ENCODE measurements at regions not wholly inside any gene's neighbourhood (a gene's known extent, or its start where the extent isn't known, plus 50 kb on each side); places are given as distances from the start of the nearest gene placed in this dataset.
A peak's percentile ranks its signal among the peaks of the same experiment; 100 is the strongest.

DNA sequence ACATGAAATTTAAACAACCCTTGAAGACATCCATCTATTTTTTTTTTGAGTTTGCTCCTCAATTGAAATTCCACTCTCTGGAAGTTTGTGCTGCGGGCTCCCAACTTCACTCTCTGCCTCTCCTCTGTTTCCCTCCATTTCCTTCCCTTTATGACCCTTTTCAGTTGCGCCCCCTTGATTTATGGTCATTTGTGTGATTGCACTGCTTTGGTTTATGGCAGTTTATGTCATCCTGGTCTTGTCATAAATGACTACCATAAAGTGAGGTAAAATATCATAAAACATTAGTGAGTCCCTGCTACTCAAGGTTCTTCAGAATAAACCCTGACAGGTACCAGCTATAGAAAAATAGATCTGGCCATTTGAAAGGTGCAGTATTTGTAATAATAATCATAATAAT, 348.3 kb upstream of the ZFP64 start:
- WGBS, 2 experiments (ENCODE audit: low coverage in 1 of 2, low lambda C conversion rate in 2 of 2, missing lambda C conversion rate in 2 of 2): 88 to 97% methylated on average over 2 of the region's 2 CpGs
- Histone ChIP-seq H3K9me3 (ENCODE audit: low read depth) (no peaks in the 10 kb centered on the region), H3K4me3 (no peak overlapping the region), H3K4me2 (ENCODE audit: unreplicated experiment) (no peak overlapping the region), H3K27me3 (replicated peaks; ENCODE audit: insufficient read depth) (0 out of 2 replicates have a peak, but pooled peaks cover 17% of the 10 kb centered on the region), H3K36me3 (ENCODE audit: low read depth) (no peaks in the 10 kb centered on the region), H4K20me1 (ENCODE audit: insufficient read depth) (no peaks in the 10 kb centered on the region), H3K9me2 (ENCODE audit: insufficient read depth) (no peaks in the 10 kb centered on the region), H2AFZ (no peak overlapping the region), H3K4me1 (ENCODE audit: insufficient read depth) (no peaks in the 10 kb centered on the region), H3F3A (ENCODE audit: insufficient read depth) (no peaks in the 10 kb centered on the region), H3K79me2 (ENCODE audit: insufficient read depth) (no peaks in the 10 kb centered on the region), H3K27ac (no peak overlapping the region), H3K9ac (no peak overlapping the region)
- in situ Hi-C loops (cut with MboI): no loop called here
- no peak for DNase-seq
- TF ChIP-seq EZH2 (IDR thresholded peaks at IDR 0.05; ENCODE audit: insufficient read depth, poor library complexity, severe bottlenecking) (no peak), EZH2phosphoT487 (IDR thresholded peaks at IDR 0.05; ENCODE audit: insufficient read depth, low read depth) (no peak)

DNA sequence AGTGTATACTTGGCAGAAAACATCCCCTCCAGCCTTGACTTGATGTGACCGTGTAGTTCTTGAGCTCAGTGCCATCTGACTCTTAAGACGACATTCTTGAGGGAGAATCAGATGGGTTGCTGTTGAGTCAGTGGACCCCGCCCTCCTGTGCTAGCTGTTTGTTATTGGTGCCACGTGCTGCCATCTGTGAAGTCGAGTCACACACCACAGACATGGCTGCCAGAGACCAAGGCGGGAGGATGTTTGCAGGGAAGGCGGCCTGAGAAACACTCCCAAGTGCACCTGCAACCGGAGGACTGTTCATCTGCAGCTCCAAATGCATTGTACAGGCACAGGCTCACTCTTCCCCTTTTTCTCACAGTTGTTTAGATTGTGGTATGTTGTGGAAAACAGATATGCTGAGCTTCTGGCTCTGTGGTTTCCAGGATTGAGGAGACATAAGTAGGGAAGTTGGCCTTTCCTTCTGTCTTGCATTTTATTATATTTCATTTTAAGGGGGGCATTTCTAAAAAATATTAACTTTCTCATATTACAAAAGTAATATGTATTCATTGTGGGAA, 345.3 kb upstream of the ZFP64 start:
- TF ChIP-seq EZH2 (IDR thresholded peaks at IDR 0.05; ENCODE audit: insufficient read depth, poor library complexity, severe bottlenecking): no peak
- Histone ChIP-seq H2AFZ (no peak overlapping the region), H3K4me3 (no peak overlapping the region), H3K4me1 (ENCODE audit: insufficient read depth) (no peaks in the 10 kb centered on the region), H3K9ac (no peak overlapping the region), H3K9me3 (ENCODE audit: low read depth) (no peaks in the 10 kb centered on the region), H3F3A (ENCODE audit: insufficient read depth) (no peaks in the 10 kb centered on the region), H4K20me1 (ENCODE audit: insufficient read depth) (no peaks in the 10 kb centered on the region), H3K27me3 (replicated peaks; ENCODE audit: insufficient read depth) (0 out of 2 replicates have a peak, but pooled peaks cover 11% of the 10 kb centered on the region), H3K36me3 (ENCODE audit: low read depth) (no peaks in the 10 kb centered on the region), H3K9me2 (ENCODE audit: insufficient read depth) (no peaks in the 10 kb centered on the region), H3K27ac (no peak overlapping the region), H3K4me2 (ENCODE audit: unreplicated experiment) (no peak overlapping the region), H3K79me2 (ENCODE audit: insufficient read depth) (no peaks in the 10 kb centered on the region)
- in situ Hi-C loops (cut with MboI): no loop called here
- peak; percentile 18 for DNase-seq
- 53 to 57% methylated on average over 8 of the region's 8 CpGs for WGBS, 2 experiments (ENCODE audit: low coverage in 1 of 2, low lambda C conversion rate in 2 of 2, missing lambda C conversion rate in 2 of 2)

DNA sequence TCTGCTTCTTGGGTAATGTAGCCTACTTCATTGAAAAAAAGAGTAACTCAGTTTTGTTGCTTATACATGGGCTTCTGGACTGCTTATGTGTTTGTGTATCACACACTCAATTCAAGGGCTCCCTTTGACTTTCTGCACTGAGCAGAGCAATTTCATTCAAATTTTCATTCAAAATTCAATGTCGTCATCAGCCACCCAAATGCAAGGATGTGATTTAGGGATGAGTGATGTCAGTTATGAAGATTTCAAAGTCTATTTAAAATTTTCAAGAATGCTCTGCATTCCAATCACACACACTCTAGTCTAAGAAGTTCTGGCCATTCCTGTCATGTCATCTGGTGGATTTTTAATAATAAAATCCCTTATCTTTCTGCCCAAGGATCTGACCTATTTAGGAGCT, 344.5 kb upstream of the ZFP64 start:
- no peak overlapping the region for H3K4me3 ChIP-seq
- H4K20me1 ChIP-seq (ENCODE audit: insufficient read depth): no peaks in the 10 kb centered on the region
- in situ Hi-C loops (cut with MboI): no loop called here
- no peak overlapping the region for H3K9ac ChIP-seq
- no peak overlapping the region for H2AFZ ChIP-seq
- 89 to 100% methylated on average over 1 of the region's 1 CpG for WGBS, 2 experiments (ENCODE audit: low coverage in 1 of 2, low lambda C conversion rate in 2 of 2, missing lambda C conversion rate in 2 of 2)
- no peaks in the 10 kb centered on the region for H3K4me1 ChIP-seq (ENCODE audit: insufficient read depth)
- no peaks in the 10 kb centered on the region for H3K36me3 ChIP-seq (ENCODE audit: low read depth)
- H3K9me2 ChIP-seq (ENCODE audit: insufficient read depth): no peaks in the 10 kb centered on the region
- no peaks in the 10 kb centered on the region for H3K79me2 ChIP-seq (ENCODE audit: insufficient read depth)
- TF ChIP-seq EZH2phosphoT487 (IDR thresholded peaks at IDR 0.05; ENCODE audit: insufficient read depth, low read depth) (no peak), EZH2 (IDR thresholded peaks at IDR 0.05; ENCODE audit: insufficient read depth, poor library complexity, severe bottlenecking) (no peak)
- no peak overlapping the region for H3K27ac ChIP-seq
- no peaks in the 10 kb centered on the region for H3F3A ChIP-seq (ENCODE audit: insufficient read depth)
- H3K27me3 ChIP-seq (replicated peaks; ENCODE audit: insufficient read depth): 0 out of 2 replicates have a peak, but pooled peaks cover 6% of the 10 kb centered on the region
- no peaks in the 10 kb centered on the region for H3K9me3 ChIP-seq (ENCODE audit: low read depth)
- no peak for DNase-seq
- H3K4me2 ChIP-seq (ENCODE audit: unreplicated experiment): no peak overlapping the region

- Histone ChIP-seq H3K9me2 (ENCODE audit: insufficient read depth) (no peaks in the 10 kb centered on the region), H3K79me2 (ENCODE audit: insufficient read depth) (no peaks in the 10 kb centered on the region), H3K9me3 (ENCODE audit: low read depth) (no peaks in the 10 kb centered on the region), H3K36me3 (ENCODE audit: low read depth) (no peaks in the 10 kb centered on the region), H3K4me2 (ENCODE audit: unreplicated experiment) (no peak overlapping the region), H2AFZ (no peak overlapping the region), H4K20me1 (ENCODE audit: insufficient read depth) (no peaks in the 10 kb centered on the region), H3K4me1 (ENCODE audit: insufficient read depth) (peaks cover 9% of the 10 kb centered on the region), H3F3A (ENCODE audit: insufficient read depth) (peaks cover 5% of the 10 kb centered on the region; the same call in 1 of the 2 replicates), H3K27ac (no peak overlapping the region), H3K27me3 (replicated peaks; ENCODE audit: insufficient read depth) (0 out of 2 replicates have a peak, but pooled peaks cover 6% of the 10 kb centered on the region), H3K4me3 (no peak overlapping the region), H3K9ac (no peak overlapping the region)
- 62% methylated on average over 4 of the region's 4 CpGs for WGBS, 2 experiments (ENCODE audit: low coverage in 1 of 2, low lambda C conversion rate in 2 of 2, missing lambda C conversion rate in 2 of 2)
- no peak for DNase-seq
- TF ChIP-seq EZH2 (IDR thresholded peaks at IDR 0.05; ENCODE audit: insufficient read depth, poor library complexity, severe bottlenecking): no peak
- no peak for TF ChIP-seq EZH2phosphoT487 (IDR thresholded peaks at IDR 0.05; ENCODE audit: insufficient read depth, low read depth)
- in situ Hi-C loops (cut with MboI): no loop called here
Observed at GRCh38 chr20:52534616-52535015, 343.0 kb upstream of the ZFP64 start.

GRCh38 chr20:52533401-52533800, 341.8 kb upstream of the ZFP64 start:
- no peak overlapping the region for H3K9ac ChIP-seq
- no peaks in the 10 kb centered on the region for H3K79me2 ChIP-seq (ENCODE audit: insufficient read depth)
- no peak overlapping the region for H3K4me3 ChIP-seq
- DNase-seq: no peak
- H3K4me2 ChIP-seq (ENCODE audit: unreplicated experiment): no peak overlapping the region
- no peaks in the 10 kb centered on the region for H3K9me2 ChIP-seq (ENCODE audit: insufficient read depth)
- in situ Hi-C loops (cut with MboI): no loop called here
- no peaks in the 10 kb centered on the region for H3K27me3 ChIP-seq (replicated peaks; ENCODE audit: insufficient read depth)
- no peak overlapping the region for H3K27ac ChIP-seq
- no peaks in the 10 kb centered on the region for H3K36me3 ChIP-seq (ENCODE audit: low read depth)
- no peak overlapping the region for H2AFZ ChIP-seq
- no peak for TF ChIP-seq EZH2 (IDR thresholded peaks at IDR 0.05; ENCODE audit: insufficient read depth, poor library complexity, severe bottlenecking)
- no peak for TF ChIP-seq EZH2phosphoT487 (IDR thresholded peaks at IDR 0.05; ENCODE audit: insufficient read depth, low read depth)
- peaks cover 14% of the 10 kb centered on the region for H3K4me1 ChIP-seq (ENCODE audit: insufficient read depth)
- H4K20me1 ChIP-seq (ENCODE audit: insufficient read depth): no peaks in the 10 kb centered on the region
- 77 to 86% methylated on average over 1 of the region's 1 CpG for WGBS, 2 experiments (ENCODE audit: low coverage in 1 of 2, low lambda C conversion rate in 2 of 2, missing lambda C conversion rate in 2 of 2)
- no peaks in the 10 kb centered on the region for H3K9me3 ChIP-seq (ENCODE audit: low read depth)
- peaks cover 8% of the 10 kb centered on the region; the same call in 1 of the 2 replicates for H3F3A ChIP-seq (ENCODE audit: insufficient read depth)
